A204.1 (cell line): ENCODE measurements at regions not wholly inside any gene's neighbourhood (a gene's known extent, or its start where the extent isn't known, plus 50 kb on each side); places are given as distances from the start of the nearest gene placed in this dataset.
A peak's percentile ranks its signal among the peaks of the same experiment; 100 is the strongest.
"Not testable (repeated sequence)": the region's sequence is repeated elsewhere in the genome, so short reads cannot be mapped to it uniquely, and the experiment has no call there.

ENCODE experiments used
- FAIRE-seq: peaks from 2 replicates; lab custom pipeline; 2012; peaks lifted over from hg19 to GRCh38; lab: Jason Lieb, UNC

GRCh38 chr6:85838351-85839119, 195.8 kb upstream of the SYNCRIP start:
- not testable (repeated sequence) for FAIRE-seq

- no peak for FAIRE-seq
Measured at GRCh38 chr6:85828973-85829372, 186.3 kb upstream of the SYNCRIP start.

GRCh38 chr6:85826997-85827396, 184.3 kb upstream of the SYNCRIP start:
- FAIRE-seq = no peak

GRCh38 chr6:85824329-85824728, 181.6 kb upstream of the SYNCRIP start:
- no peak for FAIRE-seq

- FAIRE-seq = no peak
Measured at GRCh38 chr6:85810558-85810957, 167.9 kb upstream of the SYNCRIP start.

GRCh38 chr6:85803721-85804120, 161.0 kb upstream of the SYNCRIP start:
- no peak for FAIRE-seq

- no peak for FAIRE-seq
Measured at GRCh38 chr6:85802162-85802561, 159.5 kb upstream of the SYNCRIP start.

GRCh38 chr6:85798931-85799652, 156.4 kb upstream of the SYNCRIP start:
- no peak for FAIRE-seq

GRCh38 chr6:85797993-85798392, 155.3 kb upstream of the SYNCRIP start:
- no peak for FAIRE-seq

- no peak for FAIRE-seq
Measured at GRCh38 chr6:85795945-85796344, 153.3 kb upstream of the SYNCRIP start.

GRCh38 chr6:85792254-85792653, 149.6 kb upstream of the SYNCRIP start:
- FAIRE-seq = no peak

- FAIRE-seq = no peak
Measured at GRCh38 chr6:85775883-85776282, 133.2 kb upstream of the SYNCRIP start.

- FAIRE-seq = no peak
Measured at GRCh38 chr6:85772641-85773040, 130.0 kb upstream of the SYNCRIP start.

GRCh38 chr6:85771925-85772430, 129.3 kb upstream of the SYNCRIP start:
- no peak for FAIRE-seq

- FAIRE-seq = no peak
Measured at GRCh38 chr6:85771455-85771854, 128.8 kb upstream of the SYNCRIP start.

GRCh38 chr6:85764844-85765243, 122.2 kb upstream of the SYNCRIP start:
- FAIRE-seq = no peak

GRCh38 chr6:85756982-85757381, 114.3 kb upstream of the SYNCRIP start:
- FAIRE-seq = peak; percentile 88

- FAIRE-seq = no peak
Measured at GRCh38 chr6:85754894-85755293, 112.2 kb upstream of the SYNCRIP start.

- no peak for FAIRE-seq
Measured at GRCh38 chr6:85752602-85753001, 109.9 kb upstream of the SYNCRIP start.

- FAIRE-seq = no peak
Measured at GRCh38 chr6:85751374-85752055, 108.8 kb upstream of the SYNCRIP start.

GRCh38 chr6:85750146-85750545, 107.5 kb upstream of the SYNCRIP start:
- not testable (repeated sequence) for FAIRE-seq

- no peak for FAIRE-seq
Measured at GRCh38 chr6:85749236-85749635, 106.5 kb upstream of the SYNCRIP start.

- FAIRE-seq = no peak
Measured at GRCh38 chr6:85747666-85748065, 105.0 kb upstream of the SYNCRIP start.
